ENCODE measurements at regions not wholly inside any gene's neighbourhood (a gene's known extent, or its start where the extent isn't known, plus 50 kb on each side); places are given as distances from the start of the nearest gene placed in this dataset.
A peak's percentile ranks its signal among the peaks of the same experiment; 100 is the strongest.

GRCh38 chr2:220228310-220229006 lies 601.0 kb downstream of the SLC4A3 start:
- no peak for ATAC-seq
- Histone ChIP-seq H3K4me1 (no peaks in the 10 kb centered on the region), H3K4me3 (no peak overlapping the region), H3K9me3 (no peaks in the 10 kb centered on the region), H3K27ac (no peak overlapping the region), H3K36me3 (no peaks in the 10 kb centered on the region), H3K27me3 (peaks cover 0 to 3% (median 0%) of the 10 kb centered on the region in 7 donors)
- no peak for DNase-seq
- no peak for TF ChIP-seq CTCF (IDR thresholded peaks at IDR 0.05)
- 56 to 63% methylated on average over 8 of the region's 8 CpGs for WGBS, 2 donors
- intact Hi-C loops (cut with DNase I) = no loop called here

GRCh38 chr2:220240641-220241040 lies 613.2 kb downstream of the SLC4A3 start:
- ATAC-seq (no peak), DNase-seq (peak in 1 of 2 donors; percentile 5)
- no peaks in the 10 kb centered on the region for H3K9me3 ChIP-seq
- TF ChIP-seq CTCF (IDR thresholded peaks at IDR 0.05) = no peak
- no peak overlapping the region for H3K27ac ChIP-seq
- intact Hi-C loops (cut with DNase I) = no loop called here
- H3K4me3 ChIP-seq = no peak overlapping the region
- no peaks in the 10 kb centered on the region for H3K27me3 ChIP-seq
- WGBS, 2 donors = 29 to 87% methylated on average over 1 of the region's 1 CpG
- H3K36me3 ChIP-seq = no peaks in the 10 kb centered on the region
- no peaks in the 10 kb centered on the region for H3K4me1 ChIP-seq

- H3K27ac ChIP-seq = no peak overlapping the region
- DNase-seq (no peak), ATAC-seq (no peak)
- TF ChIP-seq CTCF (IDR thresholded peaks at IDR 0.05) = no peak
- H3K9me3 ChIP-seq = no peaks in the 10 kb centered on the region
- H3K27me3 ChIP-seq = no peaks in the 10 kb centered on the region
- whole genome bisulfite sequencing, 2 donors = 68 to 74% methylated on average over 2 of the region's 2 CpGs
- no peak overlapping the region for H3K4me3 ChIP-seq
- intact Hi-C loops (cut with DNase I) = no loop called here
- H3K4me1 ChIP-seq = no peaks in the 10 kb centered on the region
- no peaks in the 10 kb centered on the region for H3K36me3 ChIP-seq
Observed at GRCh38 chr2:220241423-220241822, 614.0 kb downstream of the SLC4A3 start.

- intact Hi-C loops (cut with DNase I) = no loop called here
Observed at GRCh38 chr2:220243571-220243970, 616.1 kb downstream of the SLC4A3 start.

More at GRCh38 chr2:220243571-220243970, 616.1 kb downstream of the SLC4A3 start:
- Histone ChIP-seq H3K9me3 (no peaks in the 10 kb centered on the region), H3K27me3 (no peaks in the 10 kb centered on the region), H3K36me3 (no peaks in the 10 kb centered on the region), H3K4me3 (no peak overlapping the region), H3K27ac (no peak overlapping the region), H3K4me1 (no peaks in the 10 kb centered on the region)
- no peak for DNase-seq
- no peak for TF ChIP-seq CTCF (IDR thresholded peaks at IDR 0.05)
- ATAC-seq = no peak

Data from heart right ventricle (tissue), 16 donors.